ENCODE measurements at regions not wholly inside any gene's neighbourhood (a gene's known extent, or its start where the extent isn't known, plus 50 kb on each side); places are given as distances from the start of the nearest gene placed in this dataset.

GRCh38 chr1:199698222-199698621 lies 329.3 kb upstream of the NR5A2 start:
- Histone ChIP-seq H3K36me3 (no peaks in the 10 kb centered on the region), H3K4me3 (no peak overlapping the region), H3K4me1 (no peaks in the 10 kb centered on the region), H3K9me3 (no peaks in the 10 kb centered on the region), H3K27me3 (no peaks in the 10 kb centered on the region), H3K27ac (no peak overlapping the region)
- TF ChIP-seq CTCF (IDR thresholded peaks at IDR 0.05), result no peak
- no peak for ATAC-seq
- intact Hi-C loops (cut with DNase I), result no loop called here
- no peak for DNase-seq

GRCh38 chr1:199700551-199700950 lies 327.0 kb upstream of the NR5A2 start:
- TF ChIP-seq CTCF (IDR thresholded peaks at IDR 0.05), result no peak
- Histone ChIP-seq H3K27me3 (no peaks in the 10 kb centered on the region), H3K9me3 (no peaks in the 10 kb centered on the region), H3K4me1 (no peaks in the 10 kb centered on the region), H3K27ac (no peak overlapping the region), H3K4me3 (no peak overlapping the region), H3K36me3 (no peaks in the 10 kb centered on the region)
- intact Hi-C loops (cut with DNase I), result no loop called here
- DNase-seq, result no peak
- ATAC-seq, result no peak

GRCh38 chr1:199701726-199702125 lies 325.8 kb upstream of the NR5A2 start:
- Histone ChIP-seq H3K27ac (no peak overlapping the region), H3K4me3 (no peak overlapping the region), H3K4me1 (no peaks in the 10 kb centered on the region), H3K9me3 (no peaks in the 10 kb centered on the region), H3K27me3 (no peaks in the 10 kb centered on the region), H3K36me3 (no peaks in the 10 kb centered on the region)
- intact Hi-C loops (cut with DNase I), result no loop called here
- ATAC-seq, result no peak
- DNase-seq, result no peak
- TF ChIP-seq CTCF (IDR thresholded peaks at IDR 0.05), result no peak

- no peaks in the 10 kb centered on the region for H3K27me3 ChIP-seq
- H3K4me1 ChIP-seq, result no peaks in the 10 kb centered on the region
- no peaks in the 10 kb centered on the region for H3K36me3 ChIP-seq
- H3K4me3 ChIP-seq, result no peak overlapping the region
- no peak overlapping the region for H3K27ac ChIP-seq
- no peaks in the 10 kb centered on the region for H3K9me3 ChIP-seq
- TF ChIP-seq CTCF (IDR thresholded peaks at IDR 0.05), result no peak
- no peak for DNase-seq
- intact Hi-C loops (cut with DNase I), result no loop called here
- ATAC-seq, result no peak
Observed at GRCh38 chr1:199704231-199704630, 323.3 kb upstream of the NR5A2 start.

- ATAC-seq, result no peak
- Histone ChIP-seq H3K36me3 (no peaks in the 10 kb centered on the region), H3K4me3 (no peak overlapping the region), H3K27ac (no peak overlapping the region), H3K27me3 (no peaks in the 10 kb centered on the region), H3K4me1 (no peaks in the 10 kb centered on the region), H3K9me3 (no peaks in the 10 kb centered on the region)
- no peak for DNase-seq
- no peak for TF ChIP-seq CTCF (IDR thresholded peaks at IDR 0.05)
- intact Hi-C loops (cut with DNase I), result no loop called here
Observed at GRCh38 chr1:199705825-199706224, 321.7 kb upstream of the NR5A2 start.

All from upper lobe of right lung (tissue), 1 donor.